Panc1 (cell line): ENCODE measurements at regions not wholly inside any gene's neighbourhood (a gene's known extent, or its start where the extent isn't known, plus 50 kb on each side); places are given as distances from the start of the nearest gene placed in this dataset.

Source experiments
- REST ChIP-seq, 2 experiments: IDR thresholded peaks; 2 replicates each; pipeline ENCODE4 v1.6.1; 2011 to 2012; ENCODE audit warnings: low read depth in 2 of 2, control low read depth in 1 of 2, low read length in 1 of 2, mild to moderate bottlenecking in 1 of 2, moderate library complexity in 1 of 2; ENCODE audit not compliant: insufficient read depth in 1 of 2
- TF ChIP-seq, protein P1 (sequence below): fragments of 450-650 bp; IDR thresholded peaks from 2 replicates; pipeline ENCODE4 v1.5.1; 2017; ENCODE audit warnings: mild to moderate bottlenecking

- TF ChIP-seq, protein P1, sequence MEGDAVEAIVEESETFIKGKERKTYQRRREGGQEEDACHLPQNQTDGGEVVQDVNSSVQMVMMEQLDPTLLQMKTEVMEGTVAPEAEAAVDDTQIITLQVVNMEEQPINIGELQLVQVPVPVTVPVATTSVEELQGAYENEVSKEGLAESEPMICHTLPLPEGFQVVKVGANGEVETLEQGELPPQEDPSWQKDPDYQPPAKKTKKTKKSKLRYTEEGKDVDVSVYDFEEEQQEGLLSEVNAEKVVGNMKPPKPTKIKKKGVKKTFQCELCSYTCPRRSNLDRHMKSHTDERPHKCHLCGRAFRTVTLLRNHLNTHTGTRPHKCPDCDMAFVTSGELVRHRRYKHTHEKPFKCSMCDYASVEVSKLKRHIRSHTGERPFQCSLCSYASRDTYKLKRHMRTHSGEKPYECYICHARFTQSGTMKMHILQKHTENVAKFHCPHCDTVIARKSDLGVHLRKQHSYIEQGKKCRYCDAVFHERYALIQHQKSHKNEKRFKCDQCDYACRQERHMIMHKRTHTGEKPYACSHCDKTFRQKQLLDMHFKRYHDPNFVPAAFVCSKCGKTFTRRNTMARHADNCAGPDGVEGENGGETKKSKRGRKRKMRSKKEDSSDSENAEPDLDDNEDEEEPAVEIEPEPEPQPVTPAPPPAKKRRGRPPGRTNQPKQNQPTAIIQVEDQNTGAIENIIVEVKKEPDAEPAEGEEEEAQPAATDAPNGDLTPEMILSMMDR, result no peak
- TF ChIP-seq REST (IDR thresholded peaks at IDR 0.05; ENCODE audit: insufficient read depth in 1 of 2, low read depth in 2 of 2, low read length in 1 of 2), result no peak
Observed at GRCh38 chr10:36251068-36251467, 609.0 kb upstream of the FZD8 start.
